ENCODE measurements at regions not wholly inside any gene's neighbourhood (a gene's known extent, or its start where the extent isn't known, plus 50 kb on each side); places are given as distances from the start of the nearest gene placed in this dataset.

- TF ChIP-seq CTCF (IDR thresholded peaks at IDR 0.05): no peak
- no peak for TF ChIP-seq POLR2AphosphoS5 (IDR thresholded peaks at IDR 0.05)
- no peak for TF ChIP-seq POLR2A (IDR thresholded peaks at IDR 0.05)
Observed at GRCh38 chr2:123080331-123080730, 944.8 kb upstream of the CNTNAP5 start.
